ENCODE measurements at regions not wholly inside any gene's neighbourhood (a gene's known extent, or its start where the extent isn't known, plus 50 kb on each side); places are given as distances from the start of the nearest gene placed in this dataset.

DNA sequence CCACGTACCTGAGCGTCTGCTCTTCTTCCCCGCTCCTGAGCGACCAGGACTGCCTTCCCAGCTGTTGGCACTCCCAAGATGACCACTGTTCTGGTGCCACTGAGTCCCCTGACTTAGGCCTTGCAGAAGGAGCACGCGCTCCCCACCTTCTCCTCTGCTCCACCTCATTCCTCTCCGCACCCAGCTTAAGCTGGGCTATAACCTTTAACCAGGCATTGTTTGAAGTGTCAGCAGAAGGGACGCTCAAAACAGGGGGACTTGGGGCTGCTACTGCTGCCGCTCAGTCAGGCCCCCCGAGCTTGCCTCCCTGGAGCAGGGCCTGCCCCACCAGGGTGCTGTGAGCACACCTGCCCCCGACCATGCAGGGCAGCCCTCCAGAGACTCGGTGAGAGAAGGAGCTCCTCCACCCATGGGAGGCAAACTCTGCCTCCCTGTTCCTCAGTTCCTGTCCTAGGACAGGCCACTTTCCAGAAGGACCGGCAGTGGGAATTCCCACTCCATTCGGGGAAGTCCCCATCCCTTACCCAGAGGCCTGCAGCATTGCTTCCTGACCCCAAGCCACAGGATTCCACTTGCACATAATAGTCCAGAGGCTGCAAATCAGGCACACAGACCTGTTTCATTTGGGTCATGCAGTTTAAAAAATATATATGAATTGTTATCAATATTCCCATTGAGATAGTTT is 99.7 kb upstream of the ENPP6 start:
- TF ChIP-seq CTCF (IDR thresholded peaks at IDR 0.05), result no peak
- no peak for TF ChIP-seq POLR2A (IDR thresholded peaks at IDR 0.05)
